ENCODE measurements at regions not wholly inside any gene's neighbourhood (a gene's known extent, or its start where the extent isn't known, plus 50 kb on each side); places are given as distances from the start of the nearest gene placed in this dataset.
A peak's percentile ranks its signal among the peaks of the same experiment; 100 is the strongest.

DNA sequence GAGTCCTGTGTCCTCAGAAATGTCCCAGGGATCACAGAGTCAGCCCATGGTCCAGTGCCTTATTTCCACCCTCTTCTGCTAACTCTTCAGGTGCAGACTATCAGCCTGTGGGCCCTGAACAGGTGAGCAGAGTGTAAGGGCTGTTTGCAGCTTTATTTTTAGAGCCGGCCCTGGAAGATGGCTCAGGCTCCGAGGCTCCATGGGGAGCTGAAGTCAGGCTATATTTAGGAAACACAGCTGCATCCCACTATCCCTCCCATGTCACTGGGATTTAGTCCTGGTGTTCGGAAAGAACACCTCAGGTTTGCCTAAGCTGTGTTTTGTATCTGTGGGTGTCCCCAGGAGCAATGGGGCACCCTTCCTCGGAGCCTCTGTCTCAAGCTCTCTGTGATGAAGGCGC, 126.9 kb downstream of the RPS24 start:
- DNase-seq (ENCODE audit: low spot score), result no peak

DNA sequence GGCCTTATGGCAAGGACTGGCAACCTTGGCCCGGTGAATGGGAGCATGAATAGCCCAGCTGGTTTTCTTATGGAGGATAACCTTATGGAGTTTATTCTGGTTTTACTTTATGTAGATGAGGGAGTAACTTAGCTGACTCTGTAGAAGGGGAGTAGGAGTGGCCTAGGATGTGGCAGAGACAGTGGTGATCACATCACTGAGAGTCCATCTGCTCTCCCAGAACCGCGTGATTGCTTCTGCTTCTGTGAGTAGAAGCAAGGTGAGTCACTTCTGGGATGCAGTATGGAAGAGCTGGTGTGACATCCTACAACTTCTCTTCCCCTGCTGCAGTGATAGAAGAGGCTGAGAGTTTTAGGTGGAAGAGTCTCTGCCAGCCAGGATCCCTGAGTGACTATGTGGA, 129.2 kb downstream of the RPS24 start:
- DNase-seq (ENCODE audit: low spot score), result no peak

DNA sequence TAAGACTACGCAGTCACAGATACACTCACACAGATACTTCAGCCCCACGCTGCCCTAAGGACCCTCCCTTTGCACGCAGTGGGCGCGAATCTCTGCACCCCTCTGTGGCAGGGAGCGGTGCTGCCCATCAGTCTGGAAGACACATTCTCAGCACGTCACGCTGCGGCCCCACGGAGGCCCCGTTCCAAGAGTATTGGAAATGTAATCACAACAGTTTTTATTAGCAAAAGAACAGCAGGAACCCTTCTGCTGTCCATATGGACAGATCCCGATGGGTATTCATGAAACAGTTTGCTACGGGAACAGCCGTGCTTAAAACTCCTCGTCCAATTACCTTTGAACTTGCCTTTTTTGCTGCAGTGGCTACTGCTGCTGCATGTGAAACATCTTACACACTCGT, 131.0 kb downstream of the RPS24 start:
- DNase-seq (ENCODE audit: low spot score), result no peak

DNA sequence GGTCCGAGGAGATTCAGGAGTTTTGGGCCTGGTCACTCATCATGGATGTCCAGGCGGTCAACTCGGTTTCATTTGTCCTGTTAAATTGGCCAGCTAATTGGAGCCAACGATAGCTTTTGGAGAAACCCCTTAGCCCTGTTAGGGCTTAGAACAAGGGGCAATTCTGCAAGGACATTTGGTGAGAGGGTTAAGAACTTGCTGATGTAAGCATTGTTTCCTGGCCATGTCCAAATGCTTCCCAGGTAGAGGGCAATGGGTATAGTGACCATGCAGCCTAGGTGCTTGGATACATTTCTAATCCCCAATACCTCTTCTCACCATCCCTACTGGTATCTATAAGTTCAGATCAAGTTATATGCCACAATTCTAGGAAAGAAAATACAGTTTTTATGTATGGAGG, 131.5 kb downstream of the RPS24 start:
- DNase-seq (ENCODE audit: low spot score), result no peak

DNA sequence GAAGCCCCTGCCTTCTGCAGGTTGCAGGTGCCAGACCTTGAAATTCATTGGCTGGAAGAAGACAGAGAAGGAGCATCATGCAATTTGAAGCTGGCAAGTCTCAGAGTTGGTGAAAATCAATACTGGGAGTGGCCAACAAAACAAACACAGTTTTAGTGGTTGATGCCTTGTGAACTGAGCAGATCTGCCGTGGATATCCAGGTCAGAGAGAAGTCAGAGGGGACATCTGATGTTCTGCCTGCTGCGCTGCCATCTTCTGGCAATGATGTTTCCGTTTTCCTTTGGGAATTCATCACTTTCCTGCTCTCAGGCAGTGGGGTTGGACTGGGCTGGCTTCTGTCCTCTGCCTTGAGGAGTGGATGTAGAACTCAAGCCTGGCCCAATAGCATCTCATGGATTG, 132.0 kb downstream of the RPS24 start:
- no peak for DNase-seq (ENCODE audit: low spot score)

DNA sequence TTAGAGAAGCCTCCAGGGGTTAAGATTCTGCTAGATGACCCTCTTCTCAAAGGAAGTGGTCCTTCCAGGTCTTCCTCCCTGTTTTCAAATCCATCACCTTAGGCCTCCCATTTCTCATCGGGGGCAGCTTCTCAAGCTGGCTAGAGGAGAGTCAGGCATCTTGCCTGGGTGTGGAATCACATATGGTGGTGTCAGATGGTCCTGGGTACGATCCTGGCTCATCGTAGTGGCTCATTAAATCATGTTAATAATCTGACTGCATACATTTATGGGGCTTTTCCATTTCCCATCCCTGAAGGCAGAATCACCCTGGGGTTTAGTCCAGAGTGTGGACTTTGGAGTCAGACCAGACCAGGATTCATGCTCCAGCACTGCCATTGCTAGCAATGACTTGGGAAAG, 132.6 kb downstream of the RPS24 start:
- DNase-seq (ENCODE audit: low spot score), result peak; percentile 16

DNA sequence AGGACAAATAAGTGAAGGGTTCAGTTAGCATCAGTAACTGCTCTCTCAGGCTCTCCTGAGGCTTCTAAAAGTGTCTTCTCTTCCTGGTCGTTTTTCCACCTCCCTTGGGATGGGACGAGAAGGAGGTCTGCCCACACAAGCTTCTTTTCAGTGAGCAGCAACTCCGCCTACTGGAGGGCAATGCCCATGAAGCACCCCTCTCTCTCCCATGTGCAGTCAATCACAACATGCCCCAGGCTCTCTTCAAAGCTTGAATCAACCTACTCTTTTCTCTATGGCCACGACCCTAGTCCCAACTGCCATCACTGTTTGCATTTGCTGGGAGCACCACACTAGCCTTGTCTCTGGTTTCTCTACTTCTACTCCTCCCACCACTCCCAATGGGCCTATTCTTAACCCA, 135.6 kb downstream of the RPS24 start:
- DNase-seq (ENCODE audit: low spot score), result no peak

DNA sequence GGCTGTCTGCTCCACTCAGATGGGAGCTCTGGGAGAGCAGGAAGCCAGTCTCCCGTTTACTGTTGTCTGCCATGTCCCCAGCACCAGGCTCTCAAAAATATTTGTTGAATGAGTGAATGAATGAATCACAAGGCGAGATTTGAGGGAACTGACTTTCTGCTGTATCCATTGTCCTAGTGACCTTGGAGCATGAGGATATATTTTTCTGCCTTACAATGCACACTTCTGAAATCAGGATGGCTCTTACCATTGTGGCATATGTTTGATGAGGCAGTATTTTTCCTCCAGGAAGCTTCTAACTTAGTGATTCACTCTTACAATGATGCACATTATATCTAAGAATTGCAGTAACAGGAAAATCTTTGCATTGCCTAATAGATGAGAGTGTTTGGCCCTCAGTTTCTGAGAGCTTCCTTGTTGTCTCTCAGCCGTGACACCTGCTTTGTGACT, 136.4 kb downstream of the RPS24 start:
- no peak for DNase-seq (ENCODE audit: low spot score)

DNA sequence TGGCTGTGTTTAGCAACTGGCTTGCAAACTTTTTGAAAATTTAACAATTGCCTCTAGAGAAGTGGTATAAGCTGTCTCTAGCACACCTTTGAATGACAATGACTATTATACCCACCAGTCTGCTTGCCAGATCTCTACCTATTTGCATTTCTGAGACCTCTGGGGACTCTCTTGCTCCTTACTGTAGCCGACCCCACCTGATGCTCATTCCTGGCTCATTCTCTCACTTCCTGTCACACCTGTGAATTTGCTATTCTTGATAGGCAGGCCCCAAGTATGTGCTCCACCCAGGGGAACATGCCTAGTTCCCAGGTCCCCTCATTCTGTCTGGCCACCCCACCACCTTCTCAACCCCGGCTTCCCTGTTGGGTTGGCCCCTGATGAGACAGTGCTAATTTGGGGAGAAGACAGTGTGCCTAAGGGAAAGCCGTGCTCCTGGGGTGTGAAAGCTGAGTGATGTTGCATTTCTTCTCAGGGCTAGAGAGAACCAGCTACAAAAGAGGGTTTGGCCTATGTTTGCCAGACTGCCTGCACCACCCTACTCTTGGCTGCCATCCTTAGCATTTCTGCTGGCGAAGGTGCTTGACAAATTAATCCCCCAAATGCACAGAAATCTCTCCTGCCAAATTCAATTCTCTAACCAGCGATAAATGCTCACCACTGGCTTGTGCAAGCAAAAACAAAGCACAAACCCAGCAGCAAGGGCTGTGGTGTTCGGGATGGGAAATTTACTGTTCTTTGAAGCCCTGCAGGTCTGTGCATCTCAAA, 138.2 kb downstream of the RPS24 start:
- DNase-seq (ENCODE audit: low spot score), result no peak

DNA sequence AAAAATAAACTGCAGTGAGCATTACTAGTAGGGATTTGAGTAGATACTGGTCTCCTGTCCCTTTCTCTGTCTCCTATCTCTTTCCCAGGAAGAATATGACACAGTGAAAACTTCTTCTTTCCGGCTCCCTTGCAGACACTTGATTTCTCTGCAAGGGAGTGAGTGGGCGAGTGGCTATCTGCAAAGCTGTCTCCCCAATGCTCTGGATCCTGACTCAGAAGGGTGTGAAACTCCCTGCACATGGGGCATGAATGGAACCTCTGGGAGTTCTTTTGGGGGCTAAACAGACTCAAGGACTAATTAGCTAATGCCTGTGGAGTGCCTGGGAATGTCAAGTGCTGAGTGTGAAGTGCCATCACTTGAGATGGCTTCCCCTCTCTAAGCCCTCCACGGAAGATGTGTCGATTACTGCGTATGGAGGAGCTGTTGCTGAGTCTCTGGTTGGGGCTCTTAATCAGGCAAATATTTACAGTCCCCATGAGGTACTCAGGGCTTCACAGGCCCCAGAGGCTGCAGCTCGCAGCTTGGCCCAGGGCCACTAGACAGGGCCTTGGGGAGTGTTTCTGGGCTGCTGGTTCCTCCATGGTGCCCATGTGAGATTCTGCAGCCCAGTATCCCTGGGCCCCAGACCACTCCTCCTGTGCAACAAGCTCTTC, 139.8 kb downstream of the RPS24 start:
- no peak for DNase-seq (ENCODE audit: low spot score)

DNA sequence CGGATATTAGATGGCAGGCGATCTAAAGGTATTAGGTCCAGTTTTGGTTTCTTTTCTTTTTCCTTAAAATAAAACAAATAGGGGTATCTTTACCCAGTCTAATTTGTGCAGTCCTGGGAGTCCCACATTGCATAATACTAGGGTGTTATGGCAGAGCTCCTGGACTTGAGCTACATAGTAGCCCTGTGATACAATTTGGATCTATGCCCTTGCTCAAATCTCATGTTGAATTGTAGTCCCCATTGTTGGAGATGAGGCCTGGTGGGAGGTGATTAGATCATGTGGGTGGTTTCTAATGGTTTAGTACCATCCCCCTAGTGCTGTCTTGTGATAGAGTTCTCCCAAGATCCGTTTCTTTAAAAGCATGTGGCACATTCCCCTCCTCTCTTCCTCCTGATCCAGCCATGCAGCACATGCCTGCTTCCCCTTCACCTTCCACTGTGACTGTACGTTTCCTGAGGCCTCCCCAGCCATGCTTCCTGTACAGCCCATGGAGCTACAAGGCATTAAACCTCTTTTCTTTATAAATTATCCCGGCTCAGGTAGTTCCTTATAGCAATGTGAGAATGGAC, 141.9 kb downstream of the RPS24 start:
- DNase-seq (ENCODE audit: low spot score), result no peak

DNA sequence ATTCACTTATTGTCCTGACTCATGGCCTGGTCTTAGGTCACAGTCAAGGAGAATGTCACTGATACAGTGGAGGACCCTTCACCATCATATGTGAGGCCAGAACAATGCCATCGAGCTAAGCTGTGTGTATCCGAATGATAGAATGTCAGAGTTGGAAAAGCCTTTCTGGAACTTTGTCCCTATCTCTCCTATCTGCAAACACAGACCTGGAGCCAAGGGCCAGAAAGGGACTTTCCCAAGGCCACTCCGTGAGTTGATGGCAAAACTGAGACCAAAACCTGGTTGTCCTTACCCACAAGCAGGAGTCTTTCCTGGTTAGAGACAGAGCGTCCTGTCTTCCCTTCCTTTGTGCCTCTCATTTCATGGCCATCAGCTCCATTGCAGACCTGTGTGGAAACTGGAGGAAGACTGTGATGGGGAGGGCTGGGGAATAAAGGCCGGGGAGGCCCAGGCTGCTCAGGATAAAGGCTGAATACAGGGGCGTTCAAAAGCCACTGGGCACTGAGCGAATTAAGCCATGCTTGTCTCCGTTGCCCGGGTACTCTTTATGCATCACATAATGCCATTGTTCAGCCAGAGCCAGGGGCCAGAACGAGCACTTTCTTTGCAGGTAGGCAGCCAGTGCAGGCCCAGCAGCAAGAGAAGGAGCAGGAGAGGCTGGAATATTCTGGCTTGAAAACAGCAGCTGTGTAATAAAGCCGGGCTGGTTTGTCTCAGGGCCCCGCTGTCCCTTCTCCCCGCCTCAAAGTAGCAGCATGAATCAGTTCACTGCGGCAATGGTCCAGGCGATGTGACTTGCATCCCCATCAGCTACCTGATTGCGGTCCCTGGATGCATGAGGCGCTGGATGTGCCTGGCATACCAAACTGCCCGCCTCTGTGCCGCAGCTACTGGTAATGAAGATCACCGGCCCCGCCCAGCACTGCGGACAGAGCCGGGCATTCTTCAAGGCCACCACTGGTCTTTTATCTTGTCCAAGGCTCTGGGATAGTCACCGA, 143.0 kb downstream of the RPS24 start:
- DNase-seq (ENCODE audit: low spot score), result no peak

DNA sequence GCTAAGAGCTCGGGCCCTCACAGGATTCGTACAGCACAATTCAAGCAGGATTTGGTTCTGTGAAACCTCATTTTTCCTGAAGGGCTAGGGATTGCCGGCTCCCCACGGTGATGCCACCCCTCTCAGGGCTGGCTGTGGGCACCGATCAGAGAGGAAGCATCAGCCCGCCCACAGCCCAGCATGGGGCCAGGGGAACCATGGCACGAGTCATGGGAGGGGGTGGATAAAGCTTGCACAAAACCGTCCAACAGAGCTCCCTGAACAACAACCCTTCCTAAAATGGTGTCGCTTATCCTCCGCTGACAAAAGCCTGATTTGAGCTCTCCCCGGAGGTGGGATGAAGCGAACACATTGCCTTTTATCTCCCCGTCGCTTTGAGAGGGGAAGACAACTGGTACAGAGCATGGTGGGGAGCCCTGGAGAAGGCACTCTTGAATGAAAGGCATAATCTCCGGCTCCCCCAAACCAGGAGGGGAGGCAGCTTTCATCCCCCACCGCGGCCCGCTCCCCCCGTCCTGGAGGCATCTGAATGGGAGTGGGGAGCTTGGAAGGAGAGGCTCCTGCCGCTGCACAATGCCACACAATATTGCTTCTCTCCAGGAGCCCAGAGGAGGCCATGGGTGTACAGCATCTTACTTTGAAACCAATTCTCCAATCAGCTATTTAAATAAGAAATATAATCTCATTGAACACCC, 144.0 kb downstream of the RPS24 start:
- no peak for DNase-seq (ENCODE audit: low spot score)

DNA sequence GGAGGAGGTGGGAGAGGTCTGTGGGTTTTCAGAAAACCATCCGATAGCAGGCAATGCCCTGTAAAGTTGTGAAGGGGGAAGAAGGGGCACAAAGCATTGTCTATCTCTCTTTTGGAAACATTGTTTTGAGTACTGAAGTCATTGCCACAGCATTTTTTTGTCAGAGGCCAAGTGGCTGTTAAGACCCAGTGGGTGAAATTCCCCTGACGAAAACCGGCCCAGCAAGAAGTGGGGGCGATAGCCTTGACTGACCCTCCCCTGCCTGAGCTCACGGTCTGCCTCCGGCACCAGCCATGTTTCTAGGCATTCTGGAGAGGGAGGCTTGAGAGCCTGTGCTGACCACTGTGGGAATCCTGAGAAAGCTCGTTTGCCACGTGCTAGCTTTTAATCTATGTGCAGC, 144.7 kb downstream of the RPS24 start:
- DNase-seq (ENCODE audit: low spot score), result no peak

DNA sequence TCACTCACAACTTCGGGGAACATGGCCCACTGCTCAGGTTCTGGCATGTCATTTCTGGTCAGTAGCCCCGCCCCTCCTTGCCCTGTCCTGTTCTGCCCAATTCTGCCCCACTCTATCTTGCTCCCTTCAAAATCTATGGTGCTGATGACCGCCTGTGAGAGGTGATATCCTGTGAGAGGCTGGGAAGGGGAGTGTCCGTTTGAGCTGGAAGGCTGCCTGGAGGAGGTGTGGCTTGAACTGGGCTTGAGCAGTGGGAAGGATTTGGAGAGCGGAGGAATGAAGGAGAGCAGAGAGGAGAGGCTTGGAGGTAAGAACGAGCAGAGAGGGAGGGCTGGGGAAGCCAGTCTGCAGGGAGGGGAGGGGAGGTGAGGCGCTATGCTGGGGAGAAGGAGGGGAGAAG, 145.3 kb downstream of the RPS24 start:
- DNase-seq (ENCODE audit: low spot score), result no peak

DNA sequence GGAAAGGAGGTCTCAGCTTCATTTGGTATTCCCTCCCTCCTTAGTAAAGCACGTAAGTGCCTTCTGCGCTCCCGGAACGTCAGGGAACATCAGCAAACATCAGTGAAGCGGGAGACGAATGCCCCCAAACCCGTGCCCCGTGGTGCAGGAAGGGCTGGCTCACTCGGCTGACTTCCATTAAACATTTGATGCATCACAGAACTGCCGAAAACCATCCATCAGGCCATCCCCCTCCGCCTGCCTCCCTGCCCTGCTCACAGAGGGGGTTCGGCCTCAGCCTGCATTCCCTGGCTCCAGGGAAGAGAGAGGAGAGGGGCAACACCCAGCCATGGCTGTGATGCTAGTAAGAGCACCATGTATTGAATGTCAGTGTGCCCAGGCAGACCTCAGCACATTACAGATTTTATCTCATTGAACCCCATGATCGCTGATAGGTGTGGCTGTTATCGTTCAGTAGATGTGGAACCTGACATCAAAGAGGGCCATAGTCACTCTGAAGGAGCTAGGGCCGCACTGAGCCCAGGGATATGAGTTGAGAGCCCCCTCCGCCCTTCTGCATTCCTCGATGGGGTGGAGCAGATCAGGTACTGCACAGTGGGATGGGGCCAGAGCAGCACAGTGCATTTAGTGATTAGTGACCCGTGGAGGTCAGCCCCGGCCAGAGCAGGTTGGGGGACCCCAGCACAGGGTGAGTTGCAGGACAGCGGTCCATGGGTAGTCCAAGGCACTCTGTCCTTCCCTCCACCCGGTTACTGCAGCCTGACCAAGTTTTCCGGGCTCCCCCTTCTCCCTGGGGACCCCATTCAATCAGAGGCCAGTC, 146.4 kb downstream of the RPS24 start:
- no peak for DNase-seq (ENCODE audit: low spot score)

DNA sequence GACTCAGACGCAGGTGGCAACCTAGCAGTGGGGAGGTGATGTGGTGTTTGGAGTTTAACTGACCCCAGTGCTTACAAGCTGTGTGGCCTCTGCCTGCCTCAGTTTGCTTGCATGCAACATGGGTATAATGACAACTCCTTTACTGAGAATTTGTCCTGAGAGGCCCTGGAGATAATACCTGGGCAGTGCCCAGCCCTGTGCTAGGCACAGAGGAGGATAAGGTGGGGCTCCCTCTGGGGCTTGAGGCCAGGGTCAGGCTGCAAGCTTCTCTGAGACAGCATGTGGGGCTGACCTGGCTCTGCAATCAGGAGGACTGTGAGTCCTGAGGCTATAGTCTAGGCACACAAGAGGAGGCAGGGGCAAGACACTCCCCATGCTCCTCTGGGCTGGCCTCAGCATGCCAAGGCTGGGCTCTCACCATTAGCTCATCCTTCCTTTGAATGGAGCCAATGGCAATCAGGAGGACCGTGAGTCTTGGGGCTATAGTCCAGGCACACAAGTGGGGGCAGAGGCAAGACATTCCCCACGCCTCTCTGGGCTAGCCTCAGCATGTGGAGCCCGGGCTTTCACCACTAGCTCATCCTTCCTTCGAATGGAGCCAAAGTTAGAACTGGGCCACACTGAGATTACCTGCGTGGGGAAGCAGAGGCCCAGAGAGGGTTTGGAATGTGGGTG, 147.9 kb downstream of the RPS24 start:
- DNase-seq (ENCODE audit: low spot score), result no peak

DNA sequence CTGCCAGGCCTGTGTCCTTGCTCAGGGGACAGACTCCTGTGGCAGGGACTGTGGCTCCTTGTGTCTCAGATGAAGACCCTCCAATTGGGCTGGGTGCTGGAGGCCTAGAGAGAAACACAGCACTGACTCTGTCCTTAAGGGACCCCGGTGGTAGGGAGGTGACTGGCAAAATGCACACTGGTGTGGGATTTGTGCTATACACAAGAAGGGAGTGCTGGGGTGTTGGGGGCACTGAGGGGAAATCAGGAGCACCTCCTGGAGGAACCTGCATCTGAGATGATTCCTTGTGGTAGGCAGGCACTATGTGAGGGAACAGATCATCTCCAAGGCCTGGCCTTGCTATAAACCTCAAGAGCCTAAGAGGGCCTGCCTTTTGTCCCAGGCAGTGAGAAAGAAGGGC, 149.2 kb downstream of the RPS24 start:
- no peak for DNase-seq (ENCODE audit: low spot score)
